NCI-H526 (cell line): ENCODE measurements at regions not wholly inside any gene's neighbourhood (a gene's known extent, or its start where the extent isn't known, plus 50 kb on each side); places are given as distances from the start of the nearest gene placed in this dataset.

Source experiments
- DNase-seq, 2 experiments: peaks; one replicate each; lab custom pipeline; 2025; lab: John Stamatoyannopoulos, UW

GRCh38 chr22:44368611-44369292 lies 56.0 kb upstream of the SHISAL1 start:
- DNase-seq: no peak

- DNase-seq: peak; percentile 34 to 55
These were observed 53.9 kb upstream of the SHISAL1 start for GRCh38 chr22:44366372-44367300.

- no peak for DNase-seq
These were observed 53.1 kb upstream of the SHISAL1 start for GRCh38 chr22:44365832-44366231.

- DNase-seq: no peak
These were observed 52.4 kb upstream of the SHISAL1 start for GRCh38 chr22:44365191-44365590.

- DNase-seq: no peak
These were observed 52.0 kb upstream of the SHISAL1 start for GRCh38 chr22:44364751-44365130.

- DNase-seq: no peak
These were observed 51.4 kb upstream of the SHISAL1 start for GRCh38 chr22:44363980-44364750.

- DNase-seq: no peak
These were observed 50.5 kb upstream of the SHISAL1 start for GRCh38 chr22:44363013-44363979.

GRCh38 chr22:44362249-44363012 lies 49.7 kb upstream of the SHISAL1 start:
- DNase-seq: no peak
